Mesendoderm (in vitro differentiated cells): ENCODE measurements at regions not wholly inside any gene's neighbourhood (a gene's known extent, or its start where the extent isn't known, plus 50 kb on each side); places are given as distances from the start of the nearest gene placed in this dataset.

ENCODE experiments used
- DNase-seq: peaks from one replicate; pipeline ENCODE4 v3.0.0; 2013
- H2AK5ac ChIP-seq: 2 replicates; pipeline ENCODE4 v1.6.1; 2013; ENCODE audit warnings: low read length, inconsistent platforms
- H2BK120ac ChIP-seq: 2 replicates; pipeline ENCODE4 v1.6.1; 2013; ENCODE audit warnings: low read depth, mild to moderate bottlenecking, low read length, moderate library complexity, mixed read lengths
- H2BK15ac ChIP-seq: replicated peaks from 2 replicates; pipeline ENCODE4 v1.6.1; 2013; ENCODE audit warnings: low read depth, mild to moderate bottlenecking, moderate library complexity
- H2BK5ac ChIP-seq: 2 replicates; pipeline ENCODE4 v1.6.1; 2013; ENCODE audit warnings: low read length, inconsistent platforms
- H3K18ac ChIP-seq: 2 replicates; pipeline ENCODE4 v1.6.1; 2013; ENCODE audit warnings: mild to moderate bottlenecking, low read length, mixed read lengths
- H3K23ac ChIP-seq: one replicate; pipeline ENCODE4 v1.6.1; 2013; ENCODE audit warnings: low read length
- H3K27ac ChIP-seq: 2 replicates; pipeline ENCODE4 v1.5.1; 2013; ENCODE audit warnings: low read depth, mild to moderate bottlenecking, inconsistent platforms, low read length, moderate library complexity
- H3K27me3 ChIP-seq: 2 replicates; pipeline ENCODE4 v1.6.1; 2013; ENCODE audit warnings: low read length, control low read depth, mild to moderate bottlenecking, inconsistent platforms; ENCODE audit not compliant: insufficient read depth, poor library complexity
- H3K36me3 ChIP-seq: 2 replicates; pipeline ENCODE4 v1.6.1; 2013; ENCODE audit warnings: low read length, inconsistent platforms; ENCODE audit not compliant: control insufficient read depth, insufficient read depth
- H3K4ac ChIP-seq: one replicate; pipeline ENCODE4 v1.6.1; 2013; ENCODE audit warnings: low read depth, mild to moderate bottlenecking, low read length, moderate library complexity
- H3K4me1 ChIP-seq: 2 replicates; pipeline ENCODE4 v1.6.1; 2013; ENCODE audit warnings: low read depth, low read length, inconsistent platforms; ENCODE audit not compliant: control insufficient read depth
- H3K4me2 ChIP-seq: 2 replicates; pipeline ENCODE4 v1.6.1; 2013; ENCODE audit warnings: low read length
- H3K4me3 ChIP-seq: 2 replicates; pipeline ENCODE4 v1.5.1; 2013; ENCODE audit warnings: mild to moderate bottlenecking, low read length
- H3K56ac ChIP-seq: one replicate; pipeline ENCODE4 v1.6.1; 2013; ENCODE audit warnings: low read length
- H3K79me1 ChIP-seq: 2 replicates; pipeline ENCODE4 v1.6.1; 2013; ENCODE audit warnings: low read length, inconsistent platforms
- H3K79me2 ChIP-seq: 2 replicates; pipeline ENCODE4 v1.6.1; 2013; ENCODE audit warnings: mild to moderate bottlenecking, low read length; ENCODE audit not compliant: control insufficient read depth, insufficient read depth
- H3K9ac ChIP-seq: 2 replicates; pipeline ENCODE4 v1.6.1; 2013; ENCODE audit warnings: low read length, inconsistent platforms
- H4K5ac ChIP-seq: one replicate; pipeline ENCODE4 v1.6.1; 2013; ENCODE audit warnings: low read length
- H4K8ac ChIP-seq: one replicate; pipeline ENCODE4 v1.6.1; 2013; ENCODE audit warnings: low read depth, mild to moderate bottlenecking, control low read depth, low read length, moderate library complexity
- WGBS: extraction: QIAGEN DNeasy Blood & Tissue Kit; methylation state at CpG from one replicate; pipeline ENCODE4 v1.1.7; 2013; ENCODE audit warnings: low lambda C conversion rate, missing lambda C conversion rate; ENCODE audit not compliant: insufficient coverage; ENCODE audit errors: extremely low coverage; 5-methylcytosine and 5-hydroxymethylcytosine counted together

GRCh38 chr15:62257996-62258521 lies 93.0 kb upstream of the C2CD4B start:
- no peak overlapping the region for H3K18ac ChIP-seq
- no peak overlapping the region for H4K5ac ChIP-seq
- no peak for DNase-seq
- no peaks in the 10 kb centered on the region for H3K36me3 ChIP-seq
- H2BK120ac ChIP-seq = no peak overlapping the region
- H3K27ac ChIP-seq = no peak overlapping the region
- no peak overlapping the region for H3K4me3 ChIP-seq
- no peaks in the 10 kb centered on the region for H3K4me1 ChIP-seq
- H4K8ac ChIP-seq = no peak overlapping the region
- H3K9ac ChIP-seq = no peak overlapping the region
- no peaks in the 10 kb centered on the region for H3K27me3 ChIP-seq
- no CpG with 5 or more reads among the region's 5 CpGs for WGBS
- H3K4ac ChIP-seq = no peak overlapping the region
- no peak overlapping the region for H2BK15ac ChIP-seq
- H3K56ac ChIP-seq = no peak overlapping the region
- no peak overlapping the region for H2AK5ac ChIP-seq
- no peaks in the 10 kb centered on the region for H3K79me1 ChIP-seq
- no peak overlapping the region for H3K23ac ChIP-seq
- no peak overlapping the region for H3K4me2 ChIP-seq
- no peak overlapping the region for H2BK5ac ChIP-seq
- no peaks in the 10 kb centered on the region for H3K79me2 ChIP-seq

- peak; percentile 29 for DNase-seq
- Histone ChIP-seq H2AK5ac (no peak overlapping the region), H2BK15ac (no peak overlapping the region), H2BK120ac (no peak overlapping the region), H3K4me1 (no peaks in the 10 kb centered on the region), H3K23ac (no peak overlapping the region), H3K79me2 (no peaks in the 10 kb centered on the region), H2BK5ac (no peak overlapping the region), H3K4ac (no peak overlapping the region), H3K9ac (no peak overlapping the region), H4K5ac (no peak overlapping the region), H3K27ac (no peak overlapping the region), H3K36me3 (no peaks in the 10 kb centered on the region), H3K79me1 (no peaks in the 10 kb centered on the region), H3K27me3 (no peaks in the 10 kb centered on the region), H3K56ac (no peak overlapping the region), H3K4me3 (no peak overlapping the region), H3K18ac (no peak overlapping the region), H3K4me2 (no peak overlapping the region), H4K8ac (no peak overlapping the region)
- no CpG with 5 or more reads among the region's 7 CpGs for WGBS
These were observed 97.3 kb upstream of the C2CD4B start for GRCh38 chr15:62262305-62262941.

- Histone ChIP-seq H3K27me3 (no peaks in the 10 kb centered on the region), H3K79me2 (no peaks in the 10 kb centered on the region), H3K4me2 (no peak overlapping the region), H3K4ac (no peak overlapping the region), H2BK120ac (no peak overlapping the region), H2AK5ac (no peak overlapping the region), H3K4me3 (no peak overlapping the region), H3K4me1 (no peaks in the 10 kb centered on the region), H3K23ac (no peak overlapping the region), H2BK15ac (no peak overlapping the region), H3K9ac (no peak overlapping the region), H3K36me3 (no peaks in the 10 kb centered on the region), H4K5ac (no peak overlapping the region), H2BK5ac (no peak overlapping the region), H3K18ac (no peak overlapping the region), H3K79me1 (no peaks in the 10 kb centered on the region), H3K56ac (no peak overlapping the region), H4K8ac (no peak overlapping the region), H3K27ac (no peak overlapping the region)
- no peak for DNase-seq
These were observed 99.1 kb upstream of the C2CD4B start for GRCh38 chr15:62264196-62264595.

GRCh38 chr15:62269504-62269903 lies 104.4 kb upstream of the C2CD4B start:
- no peak overlapping the region for H3K23ac ChIP-seq
- H3K79me2 ChIP-seq = no peaks in the 10 kb centered on the region
- no peak overlapping the region for H2BK15ac ChIP-seq
- no peaks in the 10 kb centered on the region for H3K36me3 ChIP-seq
- no peak overlapping the region for H4K8ac ChIP-seq
- H3K27me3 ChIP-seq = no peaks in the 10 kb centered on the region
- WGBS = no CpG with 5 or more reads among the region's 5 CpGs
- no peak overlapping the region for H3K9ac ChIP-seq
- no peaks in the 10 kb centered on the region for H3K4me1 ChIP-seq
- no peak overlapping the region for H2BK120ac ChIP-seq
- H3K18ac ChIP-seq = no peak overlapping the region
- H3K79me1 ChIP-seq = no peaks in the 10 kb centered on the region
- H3K4me3 ChIP-seq = no peak overlapping the region
- no peak overlapping the region for H2BK5ac ChIP-seq
- no peak overlapping the region for H3K56ac ChIP-seq
- H3K4ac ChIP-seq = no peak overlapping the region
- no peak overlapping the region for H3K4me2 ChIP-seq
- no peak overlapping the region for H4K5ac ChIP-seq
- DNase-seq = peak; percentile 40
- no peak overlapping the region for H2AK5ac ChIP-seq
- H3K27ac ChIP-seq = no peak overlapping the region

GRCh38 chr15:62270216-62270921 lies 105.3 kb upstream of the C2CD4B start:
- no peak overlapping the region for H2BK15ac ChIP-seq
- no peak overlapping the region for H3K4me3 ChIP-seq
- no peak overlapping the region for H2AK5ac ChIP-seq
- DNase-seq = no peak
- H3K27me3 ChIP-seq = no peaks in the 10 kb centered on the region
- H3K9ac ChIP-seq = no peak overlapping the region
- no peak overlapping the region for H3K4me2 ChIP-seq
- no peak overlapping the region for H4K8ac ChIP-seq
- H2BK5ac ChIP-seq = no peak overlapping the region
- WGBS = no CpG with 5 or more reads among the region's 10 CpGs
- no peaks in the 10 kb centered on the region for H3K36me3 ChIP-seq
- no peak overlapping the region for H3K4ac ChIP-seq
- no peaks in the 10 kb centered on the region for H3K79me1 ChIP-seq
- H3K27ac ChIP-seq = no peak overlapping the region
- H3K18ac ChIP-seq = no peak overlapping the region
- H4K5ac ChIP-seq = no peak overlapping the region
- H3K23ac ChIP-seq = no peak overlapping the region
- no peak overlapping the region for H3K56ac ChIP-seq
- H2BK120ac ChIP-seq = no peak overlapping the region
- H3K4me1 ChIP-seq = no peaks in the 10 kb centered on the region
- H3K79me2 ChIP-seq = no peaks in the 10 kb centered on the region
